GM19328 (cell line): ENCODE measurements at regions not wholly inside any gene's neighbourhood (a gene's known extent, or its start where the extent isn't known, plus 50 kb on each side); places are given as distances from the start of the nearest gene placed in this dataset.

Experiments used
- ATAC-seq: cut with Tn5 transposase; IDR thresholded peaks from one replicate; pipeline ENCODE4 v1.9.1; 2021; ENCODE audit warnings: mild to moderate bottlenecking, moderate library complexity; ENCODE audit not compliant: unreplicated experiment

DNA sequence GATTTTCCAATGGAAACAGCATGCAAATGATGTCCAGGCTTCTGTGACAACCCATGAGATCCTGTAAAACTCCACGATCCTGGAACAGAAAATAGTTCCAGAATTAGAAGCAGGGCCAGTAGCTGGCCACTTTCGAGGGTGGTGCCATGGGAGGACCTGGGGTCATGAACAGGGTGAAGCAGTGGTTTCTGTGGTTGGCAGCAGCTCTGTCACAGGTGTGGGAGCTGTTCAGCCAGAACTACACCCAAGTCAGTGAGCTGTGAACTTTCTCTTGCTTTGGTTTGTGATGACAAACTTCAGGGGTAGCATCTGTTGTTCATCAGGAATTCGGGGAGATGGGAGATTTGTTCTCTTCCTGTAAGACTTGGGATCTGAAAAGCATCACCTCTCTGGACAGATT lies 314.4 kb upstream of the NT5C1B start:
- peak; percentile 90 for ATAC-seq

DNA sequence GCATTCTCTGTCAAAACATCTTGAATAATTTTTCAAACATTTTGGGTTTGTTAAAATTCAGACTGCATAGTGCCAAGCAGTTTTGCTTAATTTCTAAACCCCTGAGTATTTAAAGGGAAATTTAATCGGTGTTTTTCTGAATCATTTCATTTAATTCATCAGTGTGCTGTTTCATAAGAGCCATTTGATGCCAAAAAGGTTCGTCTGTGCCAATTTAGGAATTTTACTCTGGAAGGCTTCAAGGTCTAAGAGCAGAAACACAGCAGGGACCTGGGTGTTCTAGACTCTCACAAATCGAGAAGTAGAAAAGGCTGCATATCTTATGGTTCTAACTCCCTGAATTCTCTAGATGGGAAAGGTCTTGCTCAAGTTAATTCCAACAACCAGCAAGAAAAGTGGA lies 311.9 kb upstream of the NT5C1B start:
- ATAC-seq: no peak

DNA sequence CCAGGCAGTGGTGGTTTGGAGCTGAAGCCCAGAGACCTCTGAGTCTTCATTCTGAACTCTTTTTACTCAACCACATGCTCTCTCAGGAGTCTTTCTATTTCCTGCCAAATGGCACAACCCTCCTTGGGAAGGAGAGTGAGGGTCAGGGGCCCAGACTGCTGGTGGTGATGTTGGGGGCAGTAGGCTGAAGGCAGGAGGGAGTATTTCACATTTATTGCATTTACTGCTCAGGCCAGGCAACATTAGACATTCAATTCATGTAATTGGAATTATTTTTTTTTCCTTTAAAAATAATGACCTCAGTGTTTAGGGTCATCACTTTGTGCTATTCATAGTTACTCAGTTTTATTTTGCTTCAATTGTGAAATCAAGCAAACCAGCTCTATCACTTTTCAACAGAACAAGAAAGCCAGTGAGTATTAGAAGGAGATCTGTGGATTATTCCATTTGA lies 311.3 kb upstream of the NT5C1B start:
- no peak for ATAC-seq

DNA sequence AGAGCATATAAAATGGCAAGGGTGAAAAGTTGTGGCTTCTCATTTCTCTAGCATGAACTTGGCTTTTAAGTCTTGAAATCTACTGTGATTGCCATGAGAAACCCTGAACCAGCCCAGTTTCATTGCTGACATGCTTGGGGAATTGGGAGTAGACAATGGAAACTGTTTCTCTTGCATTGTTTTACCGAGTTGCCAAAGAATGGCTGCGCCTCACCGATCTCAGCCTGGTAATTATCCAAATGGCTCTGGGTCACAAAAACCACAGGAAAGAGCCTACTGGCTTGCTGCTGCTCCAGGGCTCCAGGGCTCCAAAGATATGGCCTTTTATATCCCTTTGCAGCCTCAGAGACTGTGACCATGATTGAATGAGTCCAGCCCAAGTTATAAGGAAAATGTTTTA lies 310.4 kb upstream of the NT5C1B start:
- no peak for ATAC-seq

DNA sequence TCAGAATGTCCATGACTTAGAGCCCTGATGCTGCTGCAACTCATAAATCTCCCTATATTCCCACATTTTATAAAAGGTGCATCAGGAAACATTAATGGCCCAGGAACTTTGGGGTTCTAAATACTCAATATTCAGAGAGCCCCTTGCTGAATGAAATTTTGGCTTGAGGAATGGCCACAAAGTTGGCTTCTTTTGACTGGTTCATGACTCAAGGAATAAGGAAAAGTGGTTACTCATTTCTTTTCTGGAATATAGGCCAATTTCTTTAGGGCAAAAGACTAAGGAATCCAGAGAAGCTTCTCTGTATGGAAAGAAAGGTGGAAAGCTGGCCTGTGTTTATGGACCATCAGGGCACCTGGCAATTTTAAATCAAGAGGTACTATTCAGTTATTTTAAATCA lies 308.9 kb upstream of the NT5C1B start:
- no peak for ATAC-seq

DNA sequence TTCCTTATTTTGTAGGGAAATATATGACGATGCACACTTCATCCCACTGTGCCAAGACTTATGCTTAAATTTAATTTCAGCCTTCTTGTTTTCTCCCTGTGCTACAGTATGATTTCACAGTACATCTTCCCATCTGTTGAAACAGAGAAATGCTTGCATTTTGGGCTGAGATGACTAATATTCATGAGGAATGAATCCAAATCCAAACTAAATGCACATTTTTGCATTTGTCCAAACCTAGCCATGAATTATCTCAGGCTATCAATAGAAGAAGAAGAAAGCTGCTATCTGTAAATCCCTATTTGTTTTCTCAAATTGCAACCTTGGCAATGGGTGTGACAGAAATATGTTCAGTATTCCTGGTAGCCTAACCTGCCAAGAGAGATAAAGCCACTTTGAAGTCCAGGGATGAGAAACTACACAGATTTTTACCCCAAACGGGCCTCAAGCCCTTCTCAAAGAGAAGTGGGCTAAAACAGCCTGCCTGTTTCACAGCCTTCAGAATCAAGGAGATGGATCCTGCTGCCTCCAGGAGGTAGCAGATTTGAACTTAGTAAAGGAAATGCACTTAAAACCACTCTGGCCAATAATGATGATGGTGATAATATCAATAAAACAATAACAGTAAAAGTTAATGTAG lies 306.9 kb upstream of the NT5C1B start:
- ATAC-seq: no peak

DNA sequence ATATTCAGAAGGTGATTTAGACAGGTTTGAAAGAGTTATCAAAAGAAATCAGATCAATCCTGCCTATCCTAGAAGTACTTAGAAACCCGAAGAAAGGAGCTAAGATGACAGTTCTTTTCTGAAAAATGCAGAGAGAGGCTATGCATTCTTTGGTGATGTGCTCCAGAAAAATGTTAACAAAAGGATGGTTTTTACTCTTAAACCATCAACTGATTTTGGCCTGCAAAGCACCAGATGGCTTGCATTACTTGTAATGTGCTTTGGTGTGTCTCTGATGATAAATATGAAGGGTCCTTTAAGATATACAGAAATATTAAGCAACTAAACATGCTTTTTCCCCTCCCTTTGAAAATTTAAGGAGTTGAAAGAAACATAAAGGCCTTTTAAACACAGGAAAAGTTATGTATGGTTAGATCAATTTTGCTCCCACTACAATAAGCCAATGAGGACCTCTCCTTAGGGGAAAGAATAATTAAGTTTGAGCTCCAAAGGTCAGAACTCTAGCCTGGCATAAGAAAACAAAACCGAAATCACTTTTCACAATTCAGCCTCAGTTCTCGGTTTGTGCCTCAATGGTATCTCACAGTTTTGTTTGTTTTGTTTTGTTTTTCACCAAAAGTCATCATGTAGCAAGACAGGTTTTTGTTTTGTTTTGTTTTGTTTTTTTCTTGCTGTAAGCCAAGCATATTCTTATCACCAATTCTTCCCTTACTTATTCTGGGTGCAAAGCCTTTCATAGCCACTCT lies 302.4 kb upstream of the NT5C1B start:
- ATAC-seq: no peak

DNA sequence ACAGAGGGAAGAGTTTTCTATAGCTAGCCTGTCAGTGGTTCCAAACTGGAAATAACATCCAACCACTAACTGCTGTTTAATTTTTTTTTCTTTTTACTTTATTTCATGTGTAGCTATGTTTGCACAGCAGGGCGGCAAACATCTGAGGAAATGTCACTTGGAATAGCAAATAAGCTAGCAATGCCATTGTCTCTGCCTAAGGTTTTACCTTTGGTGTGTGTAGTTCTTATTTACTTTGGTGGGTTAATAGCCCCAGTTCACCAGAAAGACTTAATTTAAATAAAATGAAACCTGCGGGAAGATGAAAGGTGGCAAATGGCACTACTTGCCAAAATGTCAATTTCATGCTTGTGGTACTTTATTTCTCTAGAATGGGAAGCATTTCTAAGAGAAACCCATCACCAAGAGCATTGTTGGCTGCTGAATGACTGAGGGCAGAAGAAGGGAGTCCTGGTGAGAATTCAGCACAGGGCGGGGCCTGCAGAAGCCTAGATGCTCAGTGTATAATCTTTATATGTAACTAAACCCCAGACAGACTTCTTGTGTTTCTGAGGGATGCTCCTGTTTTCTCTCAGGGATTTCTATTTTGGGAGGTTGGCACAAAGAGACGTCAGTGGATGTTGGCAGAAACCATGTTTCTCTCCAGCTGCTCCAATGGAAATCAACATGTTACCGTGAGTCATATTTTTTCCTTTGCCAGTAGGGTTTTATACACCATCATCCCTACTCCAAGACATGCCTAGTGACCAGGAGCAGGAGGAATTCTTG lies 300.4 kb upstream of the NT5C1B start:
- no peak for ATAC-seq

DNA sequence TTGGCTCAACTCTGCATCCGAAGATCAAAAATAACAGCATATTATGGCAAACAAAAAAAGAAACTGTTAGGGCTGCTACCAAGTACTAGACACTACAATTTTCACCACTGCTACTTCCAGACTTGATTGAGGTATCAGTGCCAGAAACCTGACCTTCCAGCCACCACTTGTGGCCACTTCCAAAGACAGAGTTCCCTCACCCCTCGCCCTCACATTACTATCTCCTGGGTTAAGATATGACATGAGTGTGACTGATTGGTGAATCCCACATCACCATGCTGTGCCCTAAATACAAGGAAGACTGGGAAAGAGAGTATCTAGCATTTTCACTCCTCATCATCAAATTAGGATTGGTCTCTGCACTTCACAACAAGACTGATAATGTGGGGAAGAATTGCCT lies 296.1 kb upstream of the NT5C1B start:
- no peak for ATAC-seq

DNA sequence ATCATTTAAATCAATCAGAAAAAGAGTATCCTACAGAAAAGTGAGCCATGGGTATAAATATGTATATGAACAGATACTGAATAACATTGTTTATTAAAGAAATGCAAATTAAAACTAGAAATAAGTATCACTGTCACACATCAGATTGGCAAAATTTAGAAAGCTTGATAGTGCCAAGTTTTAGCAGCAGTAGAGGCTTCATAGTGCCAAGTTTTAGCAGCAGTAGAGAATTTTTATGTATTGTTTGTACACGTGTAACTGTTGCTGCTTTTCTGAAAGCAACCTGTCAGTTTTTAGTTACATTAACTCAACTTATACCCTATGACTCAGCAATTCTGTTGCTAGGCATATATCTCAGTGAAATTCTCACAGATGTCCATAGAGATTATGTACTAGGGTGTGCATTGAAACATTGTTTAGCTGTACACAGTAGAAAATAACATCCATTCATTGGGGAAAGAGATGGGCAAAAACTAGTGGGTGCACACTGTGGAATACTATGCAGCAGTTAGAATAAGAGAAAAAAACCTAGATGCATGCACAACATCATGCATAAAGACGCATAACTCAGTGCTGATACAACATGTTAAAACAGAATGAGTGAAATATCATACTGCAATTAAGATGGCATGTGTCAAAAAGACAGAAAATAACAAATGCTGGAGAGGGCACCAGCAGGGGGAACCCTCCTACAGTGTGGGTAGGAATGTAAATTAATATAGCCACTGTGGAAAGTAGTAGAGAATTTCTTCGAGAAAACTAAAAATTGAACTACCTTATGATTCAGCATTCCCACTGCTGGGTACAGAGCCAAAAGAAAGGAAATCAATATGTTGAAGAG lies 294.5 kb upstream of the NT5C1B start:
- ATAC-seq: no peak

DNA sequence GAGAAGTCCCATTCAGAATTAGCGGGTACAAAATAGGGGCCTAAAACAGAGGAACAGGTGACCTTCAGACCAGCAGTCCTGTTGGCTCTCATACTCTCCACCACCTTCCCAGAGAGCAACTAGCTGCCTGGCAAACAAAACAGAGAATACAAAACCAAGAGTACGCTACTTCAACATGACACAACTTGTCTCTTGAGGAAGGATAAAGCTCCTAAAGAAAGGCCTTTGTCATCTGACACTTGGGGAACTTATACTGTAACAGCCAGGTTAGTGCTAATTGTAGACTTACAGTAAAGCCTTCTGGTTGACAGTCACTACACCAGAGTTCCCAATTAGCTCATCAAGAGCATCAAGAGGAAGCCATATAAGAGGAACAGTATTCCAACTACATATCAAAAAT lies 282.1 kb upstream of the NT5C1B start:
- no peak for ATAC-seq

DNA sequence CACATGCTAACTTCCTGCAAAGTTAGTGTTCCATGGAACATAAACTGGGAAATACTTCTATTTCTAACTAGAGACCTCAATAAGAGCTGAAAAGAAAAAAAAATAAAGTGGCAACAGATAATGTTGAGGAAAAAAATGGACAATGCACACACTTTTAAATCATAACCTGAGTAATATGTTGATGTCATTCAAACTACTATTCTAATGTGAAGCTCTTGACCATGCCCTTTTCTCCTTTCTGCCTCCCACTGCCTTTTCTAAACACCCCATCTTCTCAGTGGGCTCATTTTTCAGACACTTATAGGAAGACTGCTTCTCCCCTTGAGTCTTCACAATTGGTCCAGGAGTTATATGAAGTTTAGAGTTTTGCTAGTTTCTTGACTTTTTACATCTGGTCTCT lies 280.9 kb upstream of the NT5C1B start:
- ATAC-seq: no peak

DNA sequence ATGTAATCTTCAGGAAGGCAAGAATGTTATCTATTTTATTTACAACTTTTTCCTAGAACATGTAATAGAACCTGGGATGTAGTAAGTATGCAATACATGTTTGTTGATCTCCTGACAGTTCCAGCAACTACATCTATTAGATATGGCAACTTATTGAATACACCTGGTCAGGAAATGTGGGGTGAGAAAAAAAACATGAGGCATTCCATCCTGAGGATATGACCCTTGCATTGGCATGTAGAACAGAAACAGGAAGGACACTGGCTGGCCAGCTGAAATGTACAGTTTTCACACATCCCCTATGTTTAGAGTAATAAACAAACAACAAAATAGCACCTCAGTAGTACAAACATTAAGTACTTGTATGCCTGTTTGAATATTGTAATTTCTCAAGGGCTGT lies 272.6 kb upstream of the NT5C1B start:
- no peak for ATAC-seq

DNA sequence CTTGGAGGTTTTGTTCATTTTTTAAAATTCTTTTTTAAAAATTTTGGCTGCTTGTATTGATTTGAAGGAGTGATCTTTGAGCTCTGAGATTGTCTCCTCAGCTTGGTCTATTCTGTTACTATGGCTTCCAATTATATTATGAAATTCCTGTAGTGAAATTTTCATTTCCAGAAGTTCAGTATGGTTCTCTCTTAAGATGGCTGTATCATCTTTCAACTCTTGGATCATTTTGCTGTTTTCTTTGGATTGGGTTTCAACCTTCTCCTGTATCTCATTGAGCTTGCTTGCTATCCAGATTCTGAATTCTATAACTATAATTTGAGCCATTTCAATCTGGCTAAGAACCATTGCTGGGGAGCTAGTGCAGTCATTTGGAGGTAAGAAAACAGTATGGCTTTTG lies 270.8 kb upstream of the NT5C1B start:
- ATAC-seq: no peak

DNA sequence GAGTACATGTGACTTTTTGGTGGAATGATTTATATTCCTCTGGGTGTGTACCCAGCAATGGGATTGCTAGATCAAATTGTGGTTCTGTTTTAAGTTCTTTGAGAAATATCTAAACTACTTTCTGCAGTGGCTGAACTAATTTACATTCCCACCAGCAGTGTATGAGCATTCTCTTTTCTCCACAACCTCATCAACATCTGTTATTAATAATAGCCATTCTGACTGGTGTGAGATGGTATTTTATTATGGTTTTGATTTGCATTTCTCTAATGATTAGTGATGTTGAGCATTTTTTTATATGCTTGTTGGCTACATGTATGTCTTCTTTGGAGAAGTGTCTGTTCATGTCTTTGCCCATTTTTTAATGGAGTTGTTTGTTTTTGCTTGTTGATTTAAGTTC lies 267.4 kb upstream of the NT5C1B start:
- no peak for ATAC-seq

DNA sequence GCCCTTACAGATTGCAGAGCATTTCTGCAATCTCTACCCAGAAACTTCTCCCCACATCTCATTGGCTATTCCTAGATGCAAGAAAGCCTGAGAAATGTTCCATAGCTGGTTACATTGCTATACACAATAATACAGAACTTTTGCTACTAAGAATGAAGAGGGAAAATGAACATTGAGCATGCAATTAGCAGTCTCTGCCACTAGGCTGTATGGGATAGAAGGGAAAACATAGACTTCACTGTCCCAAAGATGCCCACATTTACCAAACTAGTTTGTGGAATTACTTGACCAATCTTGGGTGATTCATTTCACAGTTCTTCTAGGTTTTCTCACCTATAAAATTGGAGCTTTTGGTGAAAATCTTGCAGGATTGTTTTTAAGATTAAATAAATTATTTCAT lies 265.7 kb upstream of the NT5C1B start:
- no peak for ATAC-seq

DNA sequence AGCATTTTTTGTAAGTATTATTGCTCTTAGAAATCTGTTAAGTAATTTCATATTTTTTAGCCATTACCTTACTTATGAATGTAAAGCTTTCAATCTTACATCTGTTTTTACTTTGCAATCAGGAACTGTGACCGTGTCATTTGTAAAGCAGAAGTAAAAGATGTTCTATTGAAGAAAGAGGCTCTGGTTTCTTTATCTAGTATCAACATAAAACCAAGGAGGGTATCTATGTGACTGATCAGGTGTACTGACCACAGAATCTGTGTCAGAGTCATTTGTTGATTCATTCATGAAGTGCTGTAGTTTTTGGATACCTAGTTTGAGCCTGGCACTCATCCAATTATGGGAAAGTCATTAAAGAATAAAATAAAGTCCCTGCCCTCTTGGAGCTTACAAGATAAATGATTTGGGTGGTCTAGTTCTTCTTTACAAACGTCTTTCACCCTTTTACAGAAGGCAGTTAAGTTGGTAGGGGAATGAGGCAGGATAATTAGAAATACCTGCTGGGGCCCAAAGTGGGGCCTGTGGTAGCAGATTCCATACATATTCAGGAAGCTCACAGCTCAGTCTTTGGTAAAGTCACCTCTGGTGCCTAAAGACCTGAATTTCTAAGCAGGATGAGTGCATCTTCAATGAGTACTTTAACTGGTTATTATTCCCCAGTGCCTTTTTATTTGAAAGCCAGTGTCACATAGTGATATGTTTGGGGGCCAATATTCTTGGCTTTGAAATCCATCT lies 260.6 kb upstream of the NT5C1B start:
- no peak for ATAC-seq

DNA sequence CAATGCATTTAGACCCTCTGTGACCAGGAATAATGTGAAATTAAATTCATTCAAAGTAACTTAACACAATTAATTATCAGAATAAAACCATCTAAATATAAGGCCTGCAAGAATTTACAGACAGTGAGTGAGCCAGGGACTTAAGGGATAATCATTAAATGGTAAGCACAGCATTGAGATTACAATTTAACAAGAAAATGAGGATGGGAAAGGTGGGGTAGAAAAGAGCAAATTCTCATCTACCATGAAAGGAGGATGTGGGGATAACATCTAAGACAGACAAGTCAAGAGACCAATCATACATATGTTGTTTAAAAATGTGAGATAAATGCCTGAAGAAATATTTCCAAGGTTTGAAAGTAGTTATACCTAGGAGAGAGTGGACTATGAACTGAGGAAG lies 259.3 kb upstream of the NT5C1B start:
- no peak for ATAC-seq

DNA sequence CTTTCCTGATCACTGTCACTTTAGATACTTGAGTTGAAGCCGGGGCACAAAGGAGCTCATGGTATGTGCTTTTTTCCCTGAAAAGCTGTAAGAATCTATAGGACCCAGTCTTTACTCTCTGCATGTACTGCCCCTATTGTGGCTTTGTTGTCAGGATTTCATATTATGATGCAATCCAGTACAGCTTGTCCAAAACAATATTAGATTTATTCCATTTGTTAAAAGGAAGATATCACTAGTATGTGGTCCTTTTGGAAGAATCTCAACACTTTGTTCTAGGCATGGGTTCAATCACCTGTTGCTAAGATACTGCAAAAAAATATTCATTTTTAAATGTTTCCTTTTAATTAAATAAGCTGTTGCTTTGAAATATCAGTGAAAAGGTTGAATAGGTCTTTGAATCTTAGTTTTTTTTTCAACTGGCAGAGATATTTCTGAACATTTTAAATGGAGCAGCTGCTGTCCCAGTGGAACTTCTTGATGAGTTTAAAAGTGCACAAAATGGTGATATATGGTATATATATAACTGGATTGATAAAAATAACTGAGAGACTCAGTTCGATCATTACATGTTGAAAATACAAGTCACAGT lies 256.6 kb upstream of the NT5C1B start:
- ATAC-seq: no peak

DNA sequence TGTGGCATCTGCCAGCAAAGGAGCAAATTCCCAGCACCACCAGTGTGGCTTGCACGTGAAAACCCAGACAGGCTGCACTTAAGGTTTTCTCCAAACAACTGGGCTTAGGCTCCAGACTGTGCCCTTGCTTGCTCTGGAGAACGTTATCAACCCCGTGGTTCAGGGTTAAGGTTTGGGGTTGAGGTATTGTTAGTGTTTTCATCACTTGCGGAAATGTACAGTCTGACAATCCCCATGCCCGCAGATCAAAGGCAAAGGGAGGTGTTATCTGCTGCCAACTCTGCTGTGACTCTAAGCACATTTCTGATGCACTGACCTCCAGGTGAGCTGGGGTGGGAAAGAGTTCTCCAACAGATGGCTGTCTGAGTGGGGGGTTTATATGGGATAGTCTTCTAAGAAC lies 253.5 kb upstream of the NT5C1B start:
- ATAC-seq: no peak
